ENCODE measurements at regions not wholly inside any gene's neighbourhood (a gene's known extent, or its start where the extent isn't known, plus 50 kb on each side); places are given as distances from the start of the nearest gene placed in this dataset.

- TF ChIP-seq CTCF (IDR thresholded peaks at IDR 0.05 in 4 of 5, conservative IDR thresholded peaks at IDR 0.05 in 1 of 5), result no peak
- TF ChIP-seq POLR2A (IDR thresholded peaks at IDR 0.05), result no peak
- Histone ChIP-seq H3K36me3 (no peaks in the 10 kb centered on the region), H3K27me3 (no peaks in the 10 kb centered on the region), H3K9me3 (no peaks in the 10 kb centered on the region), H3K4me1 (no peaks in the 10 kb centered on the region), H3K27ac (no peak overlapping the region), H3K4me3 (no peak overlapping the region)
- DNase-seq (no peak), ATAC-seq (no peak)
- intact Hi-C loops (cut with DNase I; ENCODE audit: low total_unique reads) (no loop called here), in situ Hi-C loops (cut with MboI; ENCODE audit: low sequenced_read_pairs in 4 of 4) (no loop called here)
Observed at GRCh38 chr2:107235491-107236254, 349.7 kb upstream of the ST6GAL2 start.

DNA sequence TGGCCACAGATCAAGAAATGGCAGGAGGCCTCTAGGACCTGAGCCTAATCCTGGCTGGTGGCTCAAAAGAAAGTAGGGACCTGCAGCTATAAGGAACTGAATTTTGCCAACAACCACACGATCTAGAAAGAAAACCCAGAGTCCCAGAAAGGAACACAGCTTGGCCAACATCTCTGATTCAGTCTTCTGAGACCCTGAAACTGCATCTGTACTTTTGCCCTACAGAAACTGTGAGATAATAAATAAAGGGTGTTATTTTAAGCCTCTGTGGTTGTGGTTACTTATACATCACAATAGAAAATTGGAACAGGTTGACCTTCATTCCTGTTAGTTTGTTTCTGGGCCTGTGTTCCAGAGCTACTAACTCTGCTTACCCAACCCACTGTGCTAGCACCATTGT, 356.8 kb upstream of the ST6GAL2 start:
- ATAC-seq, result no peak

GRCh38 chr2:107248932-107249331, 363.0 kb upstream of the ST6GAL2 start:
- no peaks in the 10 kb centered on the region for H3K36me3 ChIP-seq
- DNase-seq (no peak), ATAC-seq (no peak)
- no peak overlapping the region for H3K27ac ChIP-seq
- TF ChIP-seq CTCF (IDR thresholded peaks at IDR 0.05 in 4 of 5, conservative IDR thresholded peaks at IDR 0.05 in 1 of 5) (no peak), POLR2A (IDR thresholded peaks at IDR 0.05) (no peak)
- no peak overlapping the region for H3K4me3 ChIP-seq
- no peaks in the 10 kb centered on the region for H3K4me1 ChIP-seq
- intact Hi-C loops (cut with DNase I; ENCODE audit: low total_unique reads) (no loop called here), in situ Hi-C loops (cut with MboI; ENCODE audit: low sequenced_read_pairs in 4 of 4) (no loop called here)
- H3K27me3 ChIP-seq, result no peaks in the 10 kb centered on the region
- no peaks in the 10 kb centered on the region for H3K9me3 ChIP-seq

More for the DNA sequence above, 356.8 kb upstream of the ST6GAL2 start:
- Histone ChIP-seq H3K36me3 (no peaks in the 10 kb centered on the region), H3K4me3 (no peak overlapping the region), H3K9me3 (no peaks in the 10 kb centered on the region), H3K27me3 (no peaks in the 10 kb centered on the region), H3K27ac (no peak overlapping the region), H3K4me1 (no peaks in the 10 kb centered on the region)
- DNase-seq, result no peak
- intact Hi-C loops (cut with DNase I; ENCODE audit: low total_unique reads) (no loop called here), in situ Hi-C loops (cut with MboI; ENCODE audit: low sequenced_read_pairs in 4 of 4) (no loop called here)
- TF ChIP-seq CTCF (IDR thresholded peaks at IDR 0.05 in 4 of 5, conservative IDR thresholded peaks at IDR 0.05 in 1 of 5), result no peak
- no peak for TF ChIP-seq POLR2A (IDR thresholded peaks at IDR 0.05)

DNA sequence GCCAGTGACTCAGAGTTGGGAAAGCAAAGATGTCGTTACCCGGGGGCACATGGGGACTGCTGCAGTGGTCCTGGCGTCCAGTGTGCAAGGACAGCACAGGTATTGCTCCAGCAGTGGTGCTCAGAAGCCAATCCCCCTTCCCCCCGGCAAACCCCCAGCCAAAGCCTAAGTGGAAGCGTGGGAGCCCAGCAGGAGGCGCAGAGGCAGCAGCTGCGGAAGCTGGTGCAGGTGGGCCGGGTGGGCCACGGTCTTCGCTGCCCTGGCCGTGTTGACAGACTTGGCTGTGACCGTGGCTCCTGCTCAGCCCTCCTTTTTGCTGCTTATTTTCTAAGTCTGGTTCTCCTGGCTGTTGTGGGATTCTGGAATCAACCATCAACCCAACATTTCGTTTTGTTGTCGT, 369.8 kb upstream of the ST6GAL2 start:
- DNase-seq, result no peak
- TF ChIP-seq POLR2A (IDR thresholded peaks at IDR 0.05) (no peak), CTCF (IDR thresholded peaks at IDR 0.05 in 4 of 5, conservative IDR thresholded peaks at IDR 0.05 in 1 of 5) (no peak)

More for the DNA sequence above, 369.8 kb upstream of the ST6GAL2 start:
- in situ Hi-C loops (cut with MboI; ENCODE audit: low sequenced_read_pairs in 4 of 4), result no loop called here
- Histone ChIP-seq H3K4me1 (no peaks in the 10 kb centered on the region), H3K27ac (no peak overlapping the region), H3K9me3 (no peaks in the 10 kb centered on the region), H3K4me3 (no peak overlapping the region), H3K27me3 (no peaks in the 10 kb centered on the region), H3K36me3 (no peaks in the 10 kb centered on the region)
- ATAC-seq, result no peak
- intact Hi-C loops (cut with DNase I; ENCODE audit: low total_unique reads), result no loop called here

Data from gastrocnemius medialis (tissue), 4 donors.